MM.1S (cell line): ENCODE measurements at regions not wholly inside any gene's neighbourhood (a gene's known extent, or its start where the extent isn't known, plus 50 kb on each side); places are given as distances from the start of the nearest gene placed in this dataset.

ENCODE experiments used
- EZH2 ChIP-seq: fragments of 300-600 bp; sonication (generic); optimal IDR thresholded peaks from 2 replicates; pipeline ENCODE3; 2017; ENCODE audit warnings: low read depth, mild to moderate bottlenecking, antibody characterized with exemption, low read length, mixed read lengths
- TF ChIP-seq, protein P1 (sequence below): fragments of 300-600 bp; sonication (generic); IDR thresholded peaks from 2 replicates; pipeline ENCODE4 v1.5.1; 2016; ENCODE audit warnings: antibody characterized with exemption, low read length, mixed read lengths

DNA sequence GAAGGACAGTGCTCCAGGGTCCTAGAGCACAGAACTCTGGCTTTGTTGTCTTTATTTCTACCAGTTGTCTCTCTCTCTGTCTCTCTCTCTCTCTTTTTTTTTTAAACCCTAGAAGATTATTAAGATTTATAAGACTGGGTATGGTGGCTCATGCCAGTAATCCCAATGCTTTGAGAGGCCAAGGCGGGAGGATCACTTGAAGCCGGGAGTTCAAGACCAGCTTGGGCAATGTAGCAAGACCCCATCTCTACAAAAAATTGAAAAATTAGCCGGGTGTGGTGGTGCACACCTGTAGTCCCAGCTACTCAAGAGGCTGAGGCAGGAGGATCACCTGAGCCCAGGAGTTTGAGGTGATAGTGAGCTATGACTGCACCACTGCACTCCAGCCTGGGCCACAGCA lies 65.0 kb upstream of the ABL1 start:
- TF ChIP-seq, protein P1, sequence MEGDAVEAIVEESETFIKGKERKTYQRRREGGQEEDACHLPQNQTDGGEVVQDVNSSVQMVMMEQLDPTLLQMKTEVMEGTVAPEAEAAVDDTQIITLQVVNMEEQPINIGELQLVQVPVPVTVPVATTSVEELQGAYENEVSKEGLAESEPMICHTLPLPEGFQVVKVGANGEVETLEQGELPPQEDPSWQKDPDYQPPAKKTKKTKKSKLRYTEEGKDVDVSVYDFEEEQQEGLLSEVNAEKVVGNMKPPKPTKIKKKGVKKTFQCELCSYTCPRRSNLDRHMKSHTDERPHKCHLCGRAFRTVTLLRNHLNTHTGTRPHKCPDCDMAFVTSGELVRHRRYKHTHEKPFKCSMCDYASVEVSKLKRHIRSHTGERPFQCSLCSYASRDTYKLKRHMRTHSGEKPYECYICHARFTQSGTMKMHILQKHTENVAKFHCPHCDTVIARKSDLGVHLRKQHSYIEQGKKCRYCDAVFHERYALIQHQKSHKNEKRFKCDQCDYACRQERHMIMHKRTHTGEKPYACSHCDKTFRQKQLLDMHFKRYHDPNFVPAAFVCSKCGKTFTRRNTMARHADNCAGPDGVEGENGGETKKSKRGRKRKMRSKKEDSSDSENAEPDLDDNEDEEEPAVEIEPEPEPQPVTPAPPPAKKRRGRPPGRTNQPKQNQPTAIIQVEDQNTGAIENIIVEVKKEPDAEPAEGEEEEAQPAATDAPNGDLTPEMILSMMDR: no peak
- no peak for TF ChIP-seq EZH2
